AG08396 (cell line): ENCODE measurements at regions not wholly inside any gene's neighbourhood (a gene's known extent, or its start where the extent isn't known, plus 50 kb on each side); places are given as distances from the start of the nearest gene placed in this dataset.

Experiments
- DNase-seq: peaks from one replicate; pipeline ENCODE4 v3.0.0; 2012; ENCODE audit warnings: low spot score, mixed read lengths

DNA sequence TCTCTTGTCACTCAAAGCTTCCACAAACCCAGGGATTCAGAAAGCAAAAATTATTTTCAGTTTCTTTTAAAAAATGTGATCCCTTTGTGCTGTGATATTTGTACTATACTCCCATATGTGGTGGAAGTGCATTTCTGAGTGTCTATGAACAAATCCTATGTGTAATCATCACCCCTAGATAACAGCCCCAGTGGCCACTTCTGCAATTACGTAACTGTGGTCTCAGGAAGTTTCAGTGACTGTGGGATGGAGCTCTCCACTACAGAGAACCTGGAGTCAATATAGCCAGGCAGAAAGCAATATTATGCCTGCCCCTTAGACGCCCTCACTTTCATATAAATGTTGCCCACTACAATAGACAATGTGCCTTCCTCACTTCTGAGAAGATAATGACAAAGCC is 1101.7 kb upstream of the GHITM start:
- DNase-seq: no peak

DNA sequence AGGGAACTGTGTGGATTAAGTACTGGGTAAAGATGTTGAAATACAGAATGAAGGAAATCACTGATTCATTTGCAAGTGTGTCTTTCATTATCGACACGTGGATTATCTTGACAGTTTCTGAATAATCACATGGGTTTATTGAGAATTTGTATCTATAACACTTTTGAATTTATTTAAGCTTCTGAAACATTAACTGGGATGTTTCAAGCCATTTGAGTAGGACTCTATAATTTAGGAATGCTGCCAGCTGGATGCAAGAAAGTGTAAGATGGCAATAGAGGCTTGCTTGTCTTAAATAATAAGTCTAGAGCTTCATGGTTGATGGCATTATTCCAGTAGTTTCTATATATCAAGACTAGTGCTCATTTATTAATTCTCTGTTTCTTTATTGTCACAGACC is 1100.7 kb upstream of the GHITM start:
- DNase-seq: no peak

DNA sequence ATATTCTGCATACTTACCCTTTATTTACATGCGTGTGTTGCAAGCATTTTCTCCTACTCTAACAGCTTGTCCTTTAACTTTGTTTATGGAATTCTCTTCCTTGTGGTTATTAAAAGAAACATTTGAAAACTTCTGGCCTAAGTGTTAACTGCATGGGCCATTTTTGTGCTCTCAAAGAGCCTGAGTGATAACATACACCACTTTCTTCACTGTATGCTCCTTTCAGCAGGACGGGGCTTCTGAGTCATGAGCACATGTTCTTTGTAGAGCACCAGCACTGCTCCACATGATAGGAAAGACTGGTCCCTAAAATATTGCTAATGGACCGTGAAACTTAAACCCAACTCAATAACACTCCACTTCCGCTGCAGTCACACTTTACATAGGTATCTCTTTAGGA is 1093.6 kb upstream of the GHITM start:
- no peak for DNase-seq

DNA sequence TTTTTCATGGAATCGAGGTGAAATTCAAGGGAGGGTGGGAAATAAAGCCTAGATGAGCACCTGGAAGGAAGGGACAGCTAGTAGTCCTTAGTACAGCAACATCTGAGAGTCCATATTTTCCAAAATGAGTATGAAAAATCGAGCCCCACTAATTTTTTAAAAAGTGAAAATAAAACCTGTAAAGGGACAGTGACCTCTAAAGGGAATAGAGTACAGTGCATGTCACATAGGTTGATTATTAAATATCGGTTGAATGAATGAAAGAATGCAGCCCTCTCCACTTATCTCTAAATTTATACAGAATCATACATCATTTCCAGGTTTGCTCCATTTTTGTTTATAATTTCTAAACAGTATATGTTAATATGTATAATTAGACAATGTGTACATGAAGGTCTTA is 1088.5 kb upstream of the GHITM start:
- DNase-seq: no peak

DNA sequence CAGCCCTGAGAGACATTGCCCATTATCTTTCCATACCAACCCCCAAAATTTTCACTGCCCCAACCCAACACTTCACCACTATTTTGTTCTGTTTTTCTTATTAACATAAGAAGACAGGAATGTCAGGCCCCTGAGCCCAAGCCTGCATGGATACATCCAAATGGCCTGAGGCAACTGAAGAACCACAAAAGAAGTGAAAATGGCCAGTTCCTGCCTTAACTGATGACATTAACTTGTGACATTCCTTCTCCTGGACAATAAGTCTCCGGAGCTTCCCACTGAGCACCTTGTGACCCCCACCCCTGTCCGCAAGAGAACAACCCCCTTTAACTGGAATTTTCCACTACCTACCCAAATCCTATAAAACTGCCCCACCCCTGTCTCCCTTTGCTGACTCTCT is 1076.4 kb upstream of the GHITM start:
- no peak for DNase-seq

DNA sequence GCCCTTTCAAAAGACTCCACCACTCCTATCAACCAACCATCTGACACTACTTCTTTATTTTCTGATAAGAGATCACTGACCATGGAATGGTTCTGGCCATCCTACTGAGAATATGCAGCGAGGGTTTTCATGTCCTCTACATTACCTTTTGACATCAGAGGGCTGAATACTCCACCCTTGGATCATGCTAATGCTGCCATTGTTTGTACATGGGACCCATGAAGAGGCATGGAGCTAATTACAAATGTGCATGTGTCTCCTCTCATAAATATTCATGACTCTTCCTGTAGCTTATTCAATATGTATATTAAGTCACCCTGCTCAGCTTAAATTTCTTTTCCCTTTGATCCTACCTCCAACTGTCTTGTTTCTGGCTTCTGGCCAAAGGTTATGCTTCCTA is 1065.8 kb upstream of the GHITM start:
- DNase-seq: no peak

DNA sequence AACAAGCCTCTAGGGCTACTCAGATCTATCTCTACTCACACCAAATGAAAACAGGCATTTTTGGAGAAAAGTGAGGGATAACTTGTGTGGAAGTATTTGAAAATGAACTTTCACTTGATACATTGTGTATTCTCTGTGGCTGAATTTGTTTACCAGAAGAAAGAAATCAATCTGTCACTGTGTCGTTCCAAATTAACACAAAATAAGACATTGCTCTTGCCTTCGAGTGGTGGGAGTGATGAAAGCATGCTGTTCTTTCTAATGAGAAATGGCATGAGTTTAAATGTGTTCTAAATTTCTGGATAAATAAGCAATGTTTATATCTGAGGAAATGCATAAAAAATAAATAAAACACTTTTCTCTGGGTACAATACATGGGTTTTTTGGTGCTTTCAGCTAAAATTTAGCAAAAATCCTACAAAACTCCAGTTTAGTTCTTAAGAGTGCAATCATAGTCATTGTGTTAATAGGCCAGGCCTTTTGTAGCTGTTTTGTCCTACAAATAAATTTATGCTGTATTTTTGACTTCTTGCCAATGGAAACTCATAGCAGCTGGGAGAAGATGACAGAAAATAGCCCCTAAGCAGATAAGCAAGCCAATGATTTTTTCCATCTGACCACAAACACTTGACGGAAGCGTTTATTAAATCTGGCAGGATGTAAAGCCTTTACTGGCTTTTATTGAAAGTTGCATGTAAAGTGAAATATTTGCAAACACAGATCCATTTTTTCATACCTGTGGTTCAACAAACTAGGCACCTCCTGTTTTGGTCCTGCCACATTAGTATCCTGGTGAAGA is 1064.1 kb upstream of the GHITM start:
- DNase-seq: no peak

DNA sequence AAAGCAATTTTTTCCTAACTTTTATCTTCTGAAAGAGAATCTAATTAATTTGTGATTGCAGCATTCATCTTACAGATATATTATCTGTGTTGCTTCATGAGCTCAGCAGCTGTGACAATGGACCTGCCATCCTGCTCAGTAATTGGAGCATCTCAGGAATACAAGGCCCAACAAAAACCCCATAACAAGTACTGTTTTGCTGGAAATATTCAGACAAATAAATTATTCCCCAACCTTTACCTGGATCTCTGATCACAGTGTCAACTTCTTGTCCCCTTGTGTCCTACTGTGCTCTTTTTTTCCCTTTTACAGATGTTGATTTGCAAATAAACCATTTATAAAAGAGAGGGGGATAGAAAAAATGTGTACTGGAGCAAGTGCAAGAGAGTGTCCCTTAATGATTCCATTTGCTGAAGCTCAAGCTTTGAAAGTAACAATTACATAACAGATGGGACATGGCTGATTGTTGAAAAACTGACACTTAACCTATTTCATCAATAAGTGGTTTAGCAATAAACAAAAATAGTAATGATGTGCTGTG is 1063.4 kb upstream of the GHITM start:
- DNase-seq: no peak

DNA sequence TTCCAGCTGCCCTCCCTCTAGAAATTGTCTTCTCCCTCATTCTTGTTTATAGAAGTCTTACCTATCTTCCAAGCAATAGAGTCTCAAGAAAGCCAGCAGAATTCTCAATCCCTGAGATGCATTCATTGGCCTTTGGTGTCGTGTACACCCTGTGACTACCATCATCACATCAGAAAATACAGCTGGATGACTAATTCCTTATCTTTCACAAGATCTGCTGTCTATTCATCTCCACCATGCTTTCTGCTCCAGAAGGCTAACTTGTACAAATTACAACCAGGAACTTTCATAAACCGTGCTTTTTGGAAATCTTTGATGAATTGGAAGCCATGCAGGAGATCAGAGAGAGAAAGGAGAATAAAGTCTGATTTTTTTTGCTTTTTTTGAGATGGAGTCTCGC is 1062.9 kb upstream of the GHITM start:
- no peak for DNase-seq

DNA sequence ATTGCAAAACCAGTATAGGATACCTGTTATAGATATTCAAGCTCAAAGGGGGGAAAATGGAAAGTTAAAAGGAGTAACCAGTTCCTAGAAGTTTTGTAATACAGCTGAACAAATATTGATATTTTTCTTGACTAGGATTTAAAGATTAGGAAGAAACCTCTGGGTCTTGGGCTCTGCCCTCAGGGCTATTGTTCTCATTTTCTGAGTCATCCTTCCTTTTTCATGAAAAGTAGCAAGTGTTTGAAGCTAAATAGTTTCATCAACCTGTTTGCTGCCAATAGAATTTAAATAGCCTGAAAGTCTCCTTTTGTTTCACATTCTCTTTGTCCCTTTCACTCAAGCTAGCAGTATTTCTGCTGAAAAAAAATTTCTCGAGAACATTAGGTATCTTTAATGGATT is 1061.1 kb upstream of the GHITM start:
- DNase-seq: no peak

DNA sequence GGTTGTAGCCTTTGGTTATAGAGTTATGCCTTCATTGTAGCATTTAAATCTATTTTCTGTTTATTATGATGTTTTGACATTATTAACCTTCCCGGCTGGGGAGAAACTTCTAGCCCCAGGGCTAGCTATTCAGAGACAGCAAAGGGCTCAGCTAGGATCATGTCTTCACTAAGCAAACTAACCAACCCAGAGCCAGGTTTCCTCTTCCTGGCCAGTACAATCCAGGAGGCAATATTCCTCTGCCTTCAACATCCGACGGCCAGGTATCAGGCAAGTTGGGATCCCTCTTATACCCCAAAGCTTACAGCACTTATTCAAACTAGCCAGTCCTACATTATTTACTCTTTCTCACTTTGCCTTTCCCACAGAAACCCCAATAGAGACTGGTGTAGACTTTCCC is 1060.7 kb upstream of the GHITM start:
- DNase-seq: no peak

DNA sequence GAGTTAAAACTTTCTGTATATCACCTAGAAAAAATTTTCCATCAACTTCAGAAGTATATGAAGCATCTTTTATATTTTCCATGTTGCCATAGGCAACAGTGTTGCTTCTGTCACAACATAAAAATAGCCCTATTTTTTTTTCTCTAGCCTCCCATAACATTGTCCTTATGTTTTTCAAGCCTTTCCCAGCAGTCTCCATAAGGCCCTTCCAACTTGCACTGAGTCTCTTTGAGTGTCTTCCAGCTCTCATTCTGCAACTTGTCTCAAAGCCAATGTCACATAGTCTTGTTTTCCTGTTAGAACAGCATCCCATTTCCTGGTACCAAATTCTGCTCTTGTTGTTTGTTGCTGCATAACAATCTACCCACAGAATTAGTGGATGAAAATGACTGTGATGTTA is 1055.5 kb upstream of the GHITM start:
- DNase-seq: no peak

DNA sequence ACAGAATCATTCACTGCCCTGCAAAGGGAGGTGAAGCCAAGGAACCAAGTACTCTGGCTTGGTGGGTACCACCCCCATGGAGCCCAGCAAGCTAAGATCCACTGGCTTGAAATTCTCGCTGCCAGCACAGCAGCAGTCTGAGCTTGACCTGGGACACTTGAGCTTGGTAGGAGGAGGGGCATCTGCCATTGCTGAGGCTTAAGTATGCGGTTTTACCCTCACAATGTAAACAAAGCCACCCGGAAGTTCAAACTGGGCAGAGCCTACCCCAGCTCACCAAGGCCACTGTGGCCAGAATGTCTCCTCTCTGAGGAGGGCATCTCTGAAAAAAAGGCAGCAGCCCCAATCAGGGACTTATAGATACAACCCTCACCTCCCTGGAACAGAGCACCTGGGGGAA is 1050.0 kb upstream of the GHITM start:
- DNase-seq: no peak

DNA sequence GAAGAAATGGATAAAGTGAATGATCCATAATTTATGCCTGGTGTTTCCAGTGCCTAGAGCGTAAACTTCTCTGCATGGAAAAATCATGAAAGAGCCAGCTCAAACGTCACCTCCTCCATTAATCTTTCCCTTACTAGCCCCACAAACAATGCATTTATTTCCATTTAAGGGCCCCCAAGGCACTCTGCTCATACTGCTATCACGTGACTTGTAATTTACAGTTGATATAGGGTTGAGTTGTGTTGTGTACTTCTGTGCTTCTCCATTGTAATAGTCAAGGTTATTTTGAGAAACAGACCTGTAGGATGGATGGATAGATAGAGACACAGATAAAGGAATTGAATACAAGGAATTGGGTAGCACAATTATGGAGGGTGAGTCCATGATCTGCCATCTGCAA is 1034.7 kb upstream of the GHITM start:
- DNase-seq: no peak

DNA sequence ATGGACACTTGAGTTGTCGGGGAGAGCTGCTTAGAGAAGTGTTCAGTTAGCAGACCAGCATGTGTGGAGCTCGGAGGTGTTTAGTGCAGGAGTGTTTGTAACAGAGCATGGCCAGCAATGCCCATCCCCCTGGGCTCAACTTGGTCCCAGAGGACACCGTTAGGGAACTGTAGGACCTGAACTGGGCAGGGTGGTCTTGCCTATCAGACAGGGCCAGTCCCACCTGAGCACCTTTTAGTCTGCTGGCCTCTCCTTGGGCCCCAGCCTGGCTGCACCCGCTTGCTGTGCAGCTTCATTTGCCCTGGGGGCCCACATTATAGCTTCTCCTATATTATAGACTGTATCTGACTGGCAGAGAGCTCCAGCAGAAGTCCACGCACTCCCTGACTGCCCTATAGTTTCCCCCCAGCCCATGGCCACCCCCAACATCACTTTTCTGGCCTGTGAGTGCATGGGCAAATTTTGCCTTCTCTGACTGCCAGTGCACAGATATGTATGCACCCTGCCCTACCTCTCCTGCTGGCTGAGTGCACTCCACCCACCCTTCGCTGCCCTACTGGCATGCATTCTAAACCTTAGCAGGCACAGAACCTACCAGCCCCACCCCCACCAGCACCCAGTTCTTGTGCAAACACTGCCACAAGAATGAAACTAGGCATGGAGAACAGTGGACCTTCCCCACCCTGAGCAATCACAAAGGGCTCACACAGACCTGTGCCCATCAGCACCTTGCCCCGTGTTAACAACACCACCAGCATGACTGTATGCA is 1030.6 kb upstream of the GHITM start:
- no peak for DNase-seq

DNA sequence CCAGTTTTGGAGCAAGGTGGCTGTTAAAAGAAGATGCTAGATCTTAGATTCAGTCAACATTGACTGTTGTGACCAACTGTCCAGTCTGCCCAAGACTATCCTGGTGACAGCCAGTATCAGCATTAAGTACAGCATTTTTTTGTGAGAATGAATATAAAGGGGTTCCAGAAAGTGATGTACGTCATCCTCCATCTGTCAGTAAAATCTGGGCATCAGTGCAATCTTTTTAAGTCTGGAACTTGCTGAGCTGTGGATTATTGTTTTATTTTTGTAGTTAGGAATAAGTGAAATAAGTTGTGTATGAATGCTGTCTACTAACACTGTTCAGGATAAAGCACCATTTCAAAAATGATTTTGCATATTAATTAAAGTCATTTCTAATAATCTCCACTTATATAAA is 1020.0 kb upstream of the GHITM start:
- DNase-seq: no peak

DNA sequence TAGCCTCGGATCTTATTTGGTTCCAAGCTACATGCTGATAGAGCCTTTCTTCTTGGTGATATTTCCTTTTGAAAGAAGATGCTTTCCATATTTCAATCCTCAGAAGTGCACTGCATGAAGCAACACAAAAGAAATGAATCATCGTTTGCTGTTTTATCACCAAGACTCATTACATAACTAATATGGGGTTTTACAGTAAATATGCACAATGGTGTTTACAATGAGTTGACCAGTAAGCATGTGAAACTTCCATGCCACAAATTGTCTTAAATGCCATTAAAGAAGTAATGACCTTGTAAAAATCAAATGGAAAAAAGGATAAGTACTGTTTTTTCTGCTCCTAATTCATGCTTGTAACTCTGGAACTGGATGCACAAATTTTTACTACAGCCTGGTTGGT is 1017.0 kb upstream of the GHITM start:
- DNase-seq: no peak

DNA sequence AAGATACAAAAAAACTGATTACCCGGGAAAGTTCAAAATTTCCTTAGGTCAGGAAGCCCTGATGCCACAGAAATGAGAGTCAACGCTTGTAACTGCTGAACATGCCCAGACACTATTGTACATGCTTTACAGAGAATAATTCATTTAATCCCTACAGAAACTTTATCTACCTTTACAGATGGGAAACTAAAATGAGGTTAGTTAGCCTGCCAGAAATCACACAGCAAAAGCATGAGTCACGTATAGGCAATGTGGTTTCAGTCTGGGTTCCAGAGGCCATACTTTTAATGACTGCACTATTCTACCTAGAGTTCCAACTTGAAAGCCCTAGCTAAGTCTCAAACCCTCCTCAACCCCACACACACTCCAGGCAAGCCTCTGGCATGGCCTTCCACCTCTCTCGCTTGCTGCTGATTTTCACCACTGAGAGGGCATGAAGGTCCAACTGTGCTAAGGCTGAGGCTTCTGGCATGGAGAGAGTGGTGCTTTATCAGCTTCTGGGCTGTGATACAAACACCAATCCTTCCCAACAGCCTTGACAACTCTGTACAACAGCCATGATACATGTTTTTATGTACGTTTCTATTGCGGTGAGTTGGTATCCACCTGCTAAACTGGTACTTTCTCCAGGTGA is 1011.2 kb upstream of the GHITM start:
- DNase-seq: no peak

DNA sequence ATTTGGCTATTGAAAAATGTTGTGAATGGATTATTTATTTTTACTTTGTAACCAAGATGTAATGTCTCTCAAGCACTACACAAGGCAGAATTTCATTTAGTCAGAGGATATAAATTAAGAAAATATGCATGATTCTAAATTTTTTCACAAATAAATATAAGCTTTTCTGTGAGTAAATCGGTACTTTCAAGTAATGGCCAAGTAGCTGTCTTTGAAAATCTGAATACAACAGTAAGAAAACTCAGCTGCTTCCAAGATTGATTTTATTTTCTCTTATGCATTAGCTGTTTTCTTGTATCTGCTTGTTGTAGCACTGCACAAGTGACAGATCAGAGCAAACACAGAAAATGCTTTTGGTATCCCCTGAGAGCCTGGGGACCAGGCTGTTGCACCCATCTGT is 998.5 kb upstream of the GHITM start:
- DNase-seq: no peak

DNA sequence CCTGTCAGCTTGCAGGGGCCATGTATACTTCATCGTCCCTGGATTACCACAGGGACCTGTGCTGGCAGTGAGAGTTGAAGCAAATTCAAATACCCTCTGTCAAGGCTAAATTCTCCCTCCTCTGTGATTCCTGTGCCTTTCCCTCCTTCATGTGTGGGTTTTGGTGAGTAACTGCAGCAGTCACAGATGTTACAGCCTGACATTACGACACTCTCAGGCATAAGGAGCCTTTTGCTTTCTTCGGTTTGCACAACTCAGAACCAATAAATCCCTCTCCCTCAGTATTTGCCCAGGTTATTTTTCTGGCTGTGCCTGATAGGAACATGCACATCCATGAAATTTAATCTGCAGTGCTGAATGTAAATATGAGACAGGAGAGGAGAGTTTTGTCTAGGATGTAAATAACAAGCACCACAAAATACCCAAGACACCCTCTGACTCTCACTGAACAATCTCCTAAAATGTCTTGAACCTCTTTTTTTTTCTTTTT is 997.2 kb upstream of the GHITM start:
- DNase-seq: no peak

DNA sequence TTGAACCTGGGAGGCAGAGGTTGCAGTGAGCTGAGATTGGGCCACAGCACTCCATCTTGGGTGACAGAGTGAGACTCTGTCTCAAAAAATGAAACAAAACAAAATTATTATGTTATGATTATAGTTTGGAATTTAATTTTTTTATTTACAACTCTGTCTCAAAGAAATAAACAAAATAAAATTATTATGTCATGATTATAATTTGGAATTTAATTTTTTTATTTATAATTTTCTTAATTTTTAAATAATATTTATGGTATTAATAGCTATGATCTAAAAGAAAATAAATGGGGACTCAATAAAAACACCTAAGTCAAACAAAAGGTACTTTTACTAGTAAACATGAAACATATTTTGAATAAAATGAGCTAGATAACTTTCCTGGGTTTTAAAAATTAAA is 994.8 kb upstream of the GHITM start:
- no peak for DNase-seq

DNA sequence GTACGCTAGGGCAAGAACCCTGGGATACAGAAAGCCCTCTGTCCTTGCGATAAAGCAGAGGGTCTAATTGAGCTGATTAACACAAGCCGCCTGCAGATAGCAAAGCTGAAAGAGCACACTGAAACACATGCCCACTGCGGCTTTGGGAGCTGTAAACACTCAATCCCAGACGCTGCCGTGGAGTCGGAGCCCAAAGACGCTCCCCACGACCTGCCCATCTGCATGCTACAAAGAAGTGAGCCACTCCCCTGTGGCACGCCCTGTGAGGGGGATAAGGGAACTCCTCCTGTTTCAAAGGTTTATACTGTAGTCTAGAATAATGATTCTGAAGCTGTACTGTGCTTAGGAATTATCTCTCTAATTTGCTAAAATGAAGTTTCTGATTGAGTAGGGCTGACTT is 985.6 kb upstream of the GHITM start:
- DNase-seq: no peak

DNA sequence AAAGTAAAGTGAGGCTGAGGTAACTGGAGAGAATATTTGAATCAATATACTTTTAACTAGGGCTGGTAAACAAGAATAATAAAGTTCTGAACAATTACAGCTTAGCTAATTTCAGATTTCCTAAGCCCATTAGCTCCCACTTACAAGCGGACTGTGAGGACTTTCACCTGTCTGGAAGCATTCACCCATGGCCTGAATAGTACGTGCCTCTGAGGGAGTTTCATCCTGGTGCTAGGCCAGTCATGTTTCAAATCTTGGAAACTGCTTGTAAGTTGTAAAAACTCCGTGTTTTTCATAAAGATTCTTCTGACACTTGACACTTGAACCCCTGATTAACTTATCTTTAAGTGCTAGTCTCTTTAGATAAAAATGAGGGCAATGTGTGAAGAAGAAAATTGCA is 975.2 kb upstream of the GHITM start:
- no peak for DNase-seq
